MCF 10A (cell line): ENCODE measurements at regions not wholly inside any gene's neighbourhood (a gene's known extent, or its start where the extent isn't known, plus 50 kb on each side); places are given as distances from the start of the nearest gene placed in this dataset.

Source experiments
- BruUV-seq: library from RNA; stranded (reverse); fragments of 400-500 nt; replicated peaks from 2 replicates; lab custom pipeline; 2021; lab: Mats Ljungman, UMichigan
- CTCF ChIA-PET: fragments of 300-600 bp; sonication (Branson Sonifier 250); formaldehyde crosslinking; extraction: SDS; loops from one replicate; lab custom pipeline; 2021; ENCODE audit warnings: antibody characterized with exemption, inconsistent platforms; lab: Yijun Ruan, JAX
- POLR2A ChIA-PET: fragments of 300-600, 350-650 bp; sonication (Branson Sonifier 250); formaldehyde crosslinking; extraction: SDS; loops from one replicate; lab custom pipeline; 2020; ENCODE audit warnings: antibody characterized with exemption, inconsistent platforms; lab: Yijun Ruan, JAX
- DNase-seq: peaks from one replicate; pipeline ENCODE4 v3.0.0-alpha.2; 2018; ENCODE audit not compliant: unreplicated experiment
- H3K27ac Mint-ChIP-seq: one replicate; pipeline ENCODE4 v1.8.0; 2022; ENCODE audit warnings: mild to moderate bottlenecking, low read depth, mixed read lengths; ENCODE audit not compliant: unreplicated experiment
- H3K27me3 Mint-ChIP-seq: one replicate; pipeline ENCODE4 v1.8.0; 2022; ENCODE audit warnings: mixed read lengths; ENCODE audit not compliant: insufficient read depth, unreplicated experiment
- H3K36me3 Mint-ChIP-seq: one replicate; pipeline ENCODE4 v1.8.0; 2022; ENCODE audit warnings: mild to moderate bottlenecking, moderate library complexity, mixed read lengths; ENCODE audit not compliant: insufficient read depth, unreplicated experiment
- H3K4me1 Mint-ChIP-seq: one replicate; pipeline ENCODE4 v1.8.0; 2022; ENCODE audit warnings: mixed read lengths; ENCODE audit not compliant: insufficient read depth, unreplicated experiment
- H3K4me3 Mint-ChIP-seq: one replicate; pipeline ENCODE4 v1.8.0; 2022; ENCODE audit warnings: mild to moderate bottlenecking, moderate library complexity, mixed read lengths; ENCODE audit not compliant: unreplicated experiment
- H3K9me3 Mint-ChIP-seq: one replicate; pipeline ENCODE4 v1.8.0; 2022; ENCODE audit warnings: mixed read lengths; ENCODE audit not compliant: unreplicated experiment
- CTCF ChIP-seq: fragments of 200-600 bp; IDR thresholded peaks from one replicate; pipeline ENCODE4 v1.8.0; 2022; ENCODE audit warnings: antibody characterized with exemption, mild to moderate bottlenecking; ENCODE audit not compliant: unreplicated experiment
- intact Hi-C: fragments of 100-400 bp; cut with micrococcal nuclease; formaldehyde crosslinking; loops from 2 replicates; pipeline ENCODE4 v1.14.1; 2022

GRCh38 chr1:221118938-221119320 is 239.7 kb downstream of the HLX start:
- ChIA-PET POLR2A (interaction anchor here (1.2 kb wide), 1 partner anchor 45 kb away, joined by 4 read pairs; no protein-coding TSS in a partner anchor), CTCF (no interaction called here)
- no peaks in the 10 kb centered on the region for H3K9me3 Mint-ChIP-seq
- BruUV-seq: no TSS peak
- intact Hi-C loops: no loop called here
- peaks cover 17% of the 10 kb centered on the region for H3K4me1 Mint-ChIP-seq
- DNase-seq: no peak
- no peak overlapping the region for H3K27ac Mint-ChIP-seq
- H3K4me3 Mint-ChIP-seq: no peak overlapping the region
- no peaks in the 10 kb centered on the region for H3K36me3 Mint-ChIP-seq
- no peak for TF ChIP-seq CTCF
- H3K27me3 Mint-ChIP-seq: no peaks in the 10 kb centered on the region

DNA sequence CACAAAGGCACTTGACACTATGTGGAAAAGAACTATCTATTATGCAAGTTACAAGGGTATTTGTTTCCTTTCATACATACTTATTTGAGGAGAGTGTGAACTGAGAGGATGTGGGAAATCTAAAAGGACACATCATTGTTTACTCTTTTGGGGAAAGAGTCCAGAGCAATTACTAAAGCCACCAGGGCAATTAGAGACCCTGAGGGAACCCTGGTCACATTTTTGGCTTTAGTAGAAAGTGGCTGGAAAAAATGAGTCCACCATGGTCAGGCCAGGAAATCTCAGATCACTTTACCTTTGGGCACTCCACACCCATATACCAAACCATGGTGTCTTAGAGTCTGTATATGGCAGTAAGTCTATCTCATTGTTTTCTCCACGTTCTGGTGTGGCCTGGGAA is 243.3 kb downstream of the HLX start:
- H3K27me3 Mint-ChIP-seq: no peaks in the 10 kb centered on the region
- peaks cover 10% of the 10 kb centered on the region for H3K4me1 Mint-ChIP-seq
- BruUV-seq: no TSS peak
- POLR2A ChIA-PET: no interaction called here
- no peak for DNase-seq
- H3K4me3 Mint-ChIP-seq: no peak overlapping the region
- intact Hi-C loops: no loop called here
- H3K36me3 Mint-ChIP-seq: no peaks in the 10 kb centered on the region
- no peak overlapping the region for H3K27ac Mint-ChIP-seq
- CTCF ChIA-PET: interaction anchor here (0.6 to 0.8 kb wide), 3 partner anchors 24 to 671 kb away, joined by 3 read pairs; no protein-coding TSS in a partner anchor
- no peaks in the 10 kb centered on the region for H3K9me3 Mint-ChIP-seq
- TF ChIP-seq CTCF: no peak

- Mint-ChIP-seq H3K4me1 (no peaks in the 10 kb centered on the region), H3K27ac (no peak overlapping the region), H3K9me3 (peaks cover 7% of the 10 kb centered on the region), H3K36me3 (no peaks in the 10 kb centered on the region), H3K4me3 (no peak overlapping the region), H3K27me3 (no peaks in the 10 kb centered on the region)
- CTCF ChIA-PET: interaction anchor here (1.0 to 1.5 kb wide), 2 partner anchors 14 to 78 kb away, joined by 3 to 5 read pairs; no protein-coding TSS in a partner anchor
- TF ChIP-seq CTCF: no peak
- no TSS peak for BruUV-seq
- POLR2A ChIA-PET: interaction anchor here (0.8 to 1.5 kb wide), 3 partner anchors 12 to 17 kb away, joined by 3 read pairs; no protein-coding TSS in a partner anchor
- no peak for DNase-seq
- intact Hi-C loops: no loop called here
Measured at GRCh38 chr1:221125976-221126375, 246.7 kb downstream of the HLX start.

GRCh38 chr1:221137666-221138065 is 258.4 kb downstream of the HLX start:
- no peaks in the 10 kb centered on the region for H3K4me1 Mint-ChIP-seq
- intact Hi-C loops: no loop called here
- peak; percentile 22 for DNase-seq
- TF ChIP-seq CTCF: no peak
- no peak overlapping the region for H3K27ac Mint-ChIP-seq
- POLR2A ChIA-PET: interaction anchor here (0.8 to 1.3 kb wide), 2 partner anchors 11 to 40 kb away, joined by 3 to 6 read pairs; no protein-coding TSS in a partner anchor
- no TSS peak for BruUV-seq
- no peaks in the 10 kb centered on the region for H3K27me3 Mint-ChIP-seq
- H3K9me3 Mint-ChIP-seq: peaks cover 8% of the 10 kb centered on the region
- CTCF ChIA-PET: interaction anchor here (0.5 to 1.5 kb wide), 6 partner anchors 8 to 412 kb away, joined by 3 to 4 read pairs (median 3); no protein-coding TSS in a partner anchor
- H3K36me3 Mint-ChIP-seq: no peaks in the 10 kb centered on the region
- no peak overlapping the region for H3K4me3 Mint-ChIP-seq
